ENCODE measurements at regions not wholly inside any gene's neighbourhood (a gene's known extent, or its start where the extent isn't known, plus 50 kb on each side); places are given as distances from the start of the nearest gene placed in this dataset.

DNA sequence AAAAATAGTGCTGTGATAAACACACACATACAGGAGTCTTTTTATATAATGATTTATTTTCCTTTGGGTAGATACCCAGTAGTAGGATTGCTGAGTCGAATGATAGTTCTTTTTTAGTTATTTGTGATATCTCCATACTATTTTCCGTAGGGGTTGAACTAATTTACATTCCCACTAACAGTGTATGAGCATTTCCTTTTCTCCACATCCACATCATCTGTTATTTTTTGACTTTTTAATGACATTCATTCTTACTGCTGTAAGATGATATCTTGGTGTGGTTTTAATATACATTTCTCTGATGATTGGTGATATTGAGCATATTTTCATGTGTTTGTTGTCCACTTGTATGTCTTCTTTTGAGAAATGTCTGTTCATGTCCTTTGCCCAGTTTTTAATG, 78.3 kb downstream of the NIBAN1 start:
- TF ChIP-seq, protein P1, sequence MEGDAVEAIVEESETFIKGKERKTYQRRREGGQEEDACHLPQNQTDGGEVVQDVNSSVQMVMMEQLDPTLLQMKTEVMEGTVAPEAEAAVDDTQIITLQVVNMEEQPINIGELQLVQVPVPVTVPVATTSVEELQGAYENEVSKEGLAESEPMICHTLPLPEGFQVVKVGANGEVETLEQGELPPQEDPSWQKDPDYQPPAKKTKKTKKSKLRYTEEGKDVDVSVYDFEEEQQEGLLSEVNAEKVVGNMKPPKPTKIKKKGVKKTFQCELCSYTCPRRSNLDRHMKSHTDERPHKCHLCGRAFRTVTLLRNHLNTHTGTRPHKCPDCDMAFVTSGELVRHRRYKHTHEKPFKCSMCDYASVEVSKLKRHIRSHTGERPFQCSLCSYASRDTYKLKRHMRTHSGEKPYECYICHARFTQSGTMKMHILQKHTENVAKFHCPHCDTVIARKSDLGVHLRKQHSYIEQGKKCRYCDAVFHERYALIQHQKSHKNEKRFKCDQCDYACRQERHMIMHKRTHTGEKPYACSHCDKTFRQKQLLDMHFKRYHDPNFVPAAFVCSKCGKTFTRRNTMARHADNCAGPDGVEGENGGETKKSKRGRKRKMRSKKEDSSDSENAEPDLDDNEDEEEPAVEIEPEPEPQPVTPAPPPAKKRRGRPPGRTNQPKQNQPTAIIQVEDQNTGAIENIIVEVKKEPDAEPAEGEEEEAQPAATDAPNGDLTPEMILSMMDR (IDR thresholded peaks at IDR 0.05; ENCODE audit: low read depth, low read length) = no peak
- no peak for TF ChIP-seq POLR2A (IDR thresholded peaks at IDR 0.05; ENCODE audit: extremely low read depth, insufficient read length)
- TF ChIP-seq, protein P2, sequence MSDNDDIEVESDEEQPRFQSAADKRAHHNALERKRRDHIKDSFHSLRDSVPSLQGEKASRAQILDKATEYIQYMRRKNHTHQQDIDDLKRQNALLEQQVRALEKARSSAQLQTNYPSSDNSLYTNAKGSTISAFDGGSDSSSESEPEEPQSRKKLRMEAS (IDR thresholded peaks at IDR 0.05; ENCODE audit: low read depth, low read length) = no peak
